Dendritic cell treated with granulocyte-macrophage colony-stimulating factor and Interleukin-4, amounts not matched to agents 40 ng/mL and 50 ng/mL, for 4 days (primary cell): ENCODE measurements at regions not wholly inside any gene's neighbourhood (a gene's known extent, or its start where the extent isn't known, plus 50 kb on each side); places are given as distances from the start of the nearest gene placed in this dataset.

Experiments
- H3K27ac Mint-ChIP-seq: one replicate; pipeline ENCODE4 v1.8.0; 2022; ENCODE audit warnings: mild to moderate bottlenecking, mixed read lengths
- H3K27me3 Mint-ChIP-seq: one replicate; pipeline ENCODE4 v1.8.0; 2022; ENCODE audit warnings: mild to moderate bottlenecking, mixed read lengths
- H3K36me3 Mint-ChIP-seq: one replicate; pipeline ENCODE4 v1.8.0; 2022; ENCODE audit warnings: low read depth, mixed read lengths
- H3K4me1 Mint-ChIP-seq: one replicate; pipeline ENCODE4 v1.8.0; 2022; ENCODE audit warnings: low read depth, mixed read lengths
- H3K4me3 Mint-ChIP-seq: one replicate; pipeline ENCODE4 v1.8.0; 2022; ENCODE audit warnings: mild to moderate bottlenecking, moderate library complexity, mixed read lengths
- H3K9me3 Mint-ChIP-seq: one replicate; pipeline ENCODE4 v1.8.0; 2022; ENCODE audit warnings: mixed read lengths
- intact Hi-C: fragments of 100-400 bp; cut with micrococcal nuclease; formaldehyde crosslinking; loops from one replicate; pipeline ENCODE4 v1.15.0; 2022

GRCh38 chr5:133825631-133826289, 142.7 kb downstream of the C5orf15 start:
- intact Hi-C loops: no loop called here
- no peaks in the 10 kb centered on the region for H3K36me3 Mint-ChIP-seq
- H3K9me3 Mint-ChIP-seq: no peaks in the 10 kb centered on the region
- no peaks in the 10 kb centered on the region for H3K4me1 Mint-ChIP-seq
- H3K4me3 Mint-ChIP-seq: no peak overlapping the region
- peaks cover 17% of the 10 kb centered on the region for H3K27me3 Mint-ChIP-seq
- no peak overlapping the region for H3K27ac Mint-ChIP-seq

DNA sequence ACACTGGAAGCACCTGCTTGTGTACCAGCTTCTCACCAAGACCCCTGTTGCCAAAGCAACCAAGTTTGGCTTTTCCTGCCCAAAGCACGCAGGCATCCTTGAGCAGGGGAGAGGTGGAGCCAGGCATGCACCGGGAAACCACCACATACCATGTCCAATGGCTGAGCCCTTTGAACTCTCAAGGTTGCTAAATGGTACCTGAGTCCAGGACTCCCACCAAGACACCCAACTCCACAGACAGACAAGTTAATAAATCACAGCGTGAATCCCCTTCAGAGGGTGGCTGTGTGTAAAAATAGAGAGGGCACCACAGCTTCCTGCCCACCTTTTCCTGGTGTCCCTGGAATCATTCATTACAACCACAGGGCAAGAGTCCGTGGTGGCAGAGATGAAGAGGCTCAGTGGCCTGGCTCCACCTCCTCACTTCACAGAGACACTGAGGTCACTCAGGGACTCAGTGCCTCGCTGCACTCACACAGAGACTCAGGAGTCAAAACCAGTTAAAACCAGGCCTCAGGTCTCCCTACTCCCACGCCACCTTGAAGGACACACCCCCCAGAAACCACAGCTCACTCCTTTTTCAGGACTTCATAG, 143.7 kb downstream of the C5orf15 start:
- Mint-ChIP-seq H3K27ac (no peak overlapping the region), H3K4me1 (peaks cover 6% of the 10 kb centered on the region), H3K9me3 (no peaks in the 10 kb centered on the region), H3K4me3 (no peak overlapping the region), H3K27me3 (peaks cover 22% of the 10 kb centered on the region), H3K36me3 (no peaks in the 10 kb centered on the region)
- intact Hi-C loops: no loop called here

GRCh38 chr5:133821889-133822288, 146.5 kb downstream of the C5orf15 start:
- Mint-ChIP-seq H3K36me3 (no peaks in the 10 kb centered on the region), H3K9me3 (no peaks in the 10 kb centered on the region), H3K4me1 (peaks cover 30% of the 10 kb centered on the region), H3K27ac (no peak overlapping the region), H3K4me3 (no peak overlapping the region), H3K27me3 (peaks cover 29% of the 10 kb centered on the region)
- intact Hi-C loops: no loop called here

DNA sequence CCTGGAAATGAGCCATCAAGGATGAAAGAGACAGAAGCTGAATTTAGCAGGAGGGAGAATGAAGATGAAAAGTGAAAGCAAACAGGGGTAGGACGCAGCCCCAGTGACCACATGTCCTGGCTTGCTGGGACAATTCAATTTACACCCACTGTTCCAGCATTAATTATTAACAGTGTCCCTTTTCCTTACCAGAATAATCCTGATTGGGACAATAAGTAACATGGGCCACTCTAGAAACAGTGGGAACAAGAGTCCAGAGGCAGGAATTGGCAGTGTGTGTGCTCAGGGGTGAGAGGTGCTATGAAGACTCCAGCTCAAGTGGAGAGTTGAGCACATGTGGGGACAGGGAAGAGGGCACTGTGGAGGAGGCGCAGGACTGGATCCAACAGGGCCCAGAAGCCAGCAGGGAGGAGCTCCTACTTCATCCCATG, 147.1 kb downstream of the C5orf15 start:
- no peaks in the 10 kb centered on the region for H3K9me3 Mint-ChIP-seq
- no peaks in the 10 kb centered on the region for H3K36me3 Mint-ChIP-seq
- H3K4me3 Mint-ChIP-seq: no peak overlapping the region
- peaks cover 31% of the 10 kb centered on the region for H3K27me3 Mint-ChIP-seq
- H3K27ac Mint-ChIP-seq: no peak overlapping the region
- peaks cover 30% of the 10 kb centered on the region for H3K4me1 Mint-ChIP-seq
- intact Hi-C loops: no loop called here

- Mint-ChIP-seq H3K36me3 (no peaks in the 10 kb centered on the region), H3K4me1 (peaks cover 30% of the 10 kb centered on the region), H3K4me3 (no peak overlapping the region), H3K9me3 (no peaks in the 10 kb centered on the region), H3K27ac (no peak overlapping the region), H3K27me3 (peaks cover 31% of the 10 kb centered on the region)
- intact Hi-C loops: no loop called here
These were observed 147.9 kb downstream of the C5orf15 start for GRCh38 chr5:133820507-133820906.

DNA sequence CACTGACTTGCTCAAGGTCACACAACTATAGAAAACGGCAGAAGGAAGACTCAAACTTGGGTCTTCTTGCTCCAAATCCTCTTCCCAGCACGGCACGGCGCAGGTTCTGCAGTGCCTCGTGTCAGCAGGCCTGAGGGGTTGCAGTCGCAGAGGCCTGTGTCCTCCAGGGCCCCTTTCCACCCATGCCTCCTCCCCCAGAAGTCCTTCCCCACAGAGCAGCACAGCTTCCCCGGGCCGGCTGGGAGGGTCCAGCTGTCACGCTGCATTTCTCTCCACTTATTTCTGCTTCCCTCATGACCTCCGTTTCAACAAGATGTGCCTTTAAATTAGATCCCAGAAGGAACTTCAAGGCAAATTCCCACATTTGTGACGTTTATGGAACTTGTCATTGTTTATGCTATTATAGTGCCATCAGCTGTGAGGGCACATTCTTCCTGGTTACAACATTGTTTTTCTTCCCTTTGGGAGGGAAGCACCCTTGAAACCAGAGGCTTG, 148.4 kb downstream of the C5orf15 start:
- Mint-ChIP-seq H3K27me3 (peaks cover 31% of the 10 kb centered on the region), H3K36me3 (no peaks in the 10 kb centered on the region), H3K4me1 (peaks cover 30% of the 10 kb centered on the region), H3K27ac (no peak overlapping the region), H3K4me3 (no peak overlapping the region), H3K9me3 (no peaks in the 10 kb centered on the region)
- intact Hi-C loops: no loop called here

- Mint-ChIP-seq H3K9me3 (no peaks in the 10 kb centered on the region), H3K27me3 (peaks cover 37% of the 10 kb centered on the region)
These were observed 149.4 kb downstream of the C5orf15 start for GRCh38 chr5:133818869-133819600.

DNA sequence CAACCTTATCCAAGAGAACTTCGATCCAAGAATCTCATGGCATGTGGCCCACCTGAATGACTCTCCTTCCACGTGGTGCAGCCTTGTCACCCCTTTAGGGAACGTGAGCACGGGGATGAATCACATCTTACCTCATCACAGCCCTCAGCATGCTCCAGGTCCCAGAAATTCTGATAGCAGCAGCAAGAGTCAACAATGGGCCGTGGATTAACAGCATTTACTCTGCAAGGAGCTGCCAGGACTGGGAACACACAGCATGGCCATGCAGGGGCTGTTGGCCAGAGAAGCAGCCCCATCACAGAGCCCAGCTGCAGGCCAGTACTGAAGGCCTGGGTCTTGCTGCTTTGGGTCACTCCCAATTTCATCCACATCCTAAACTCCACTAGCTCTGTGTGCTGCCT, 150.4 kb downstream of the C5orf15 start:
- intact Hi-C loops: no loop called here
- Mint-ChIP-seq H3K36me3 (no peaks in the 10 kb centered on the region), H3K27me3 (peaks cover 42% of the 10 kb centered on the region), H3K4me1 (peaks cover 30% of the 10 kb centered on the region), H3K9me3 (no peaks in the 10 kb centered on the region), H3K27ac (no peak overlapping the region), H3K4me3 (no peak overlapping the region)

More at GRCh38 chr5:133818869-133819600, 149.4 kb downstream of the C5orf15 start:
- Mint-ChIP-seq H3K4me1 (peaks cover 30% of the 10 kb centered on the region), H3K27ac (peak overlapping the region; percentile 10), H3K36me3 (no peaks in the 10 kb centered on the region), H3K4me3 (no peak overlapping the region)
- intact Hi-C loops: no loop called here

DNA sequence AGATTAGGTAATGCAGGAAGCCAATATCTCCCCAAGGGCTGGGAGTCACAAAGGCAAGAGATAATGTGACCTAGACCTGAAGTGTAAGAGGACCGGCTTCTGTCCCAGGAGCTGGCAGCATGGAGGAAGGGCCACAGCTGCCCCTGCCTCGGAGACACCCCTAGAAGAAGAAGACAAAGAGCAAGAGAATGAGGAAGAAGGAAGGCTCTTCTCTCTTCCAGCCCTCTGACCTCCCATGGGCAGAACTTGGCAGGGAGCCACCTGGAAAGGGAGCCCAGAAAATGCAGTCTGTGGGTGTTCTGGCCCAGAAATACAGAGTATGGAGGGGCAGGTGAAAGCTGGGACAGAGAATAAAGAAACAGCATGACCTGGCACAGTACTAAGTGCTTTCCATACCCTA, 151.0 kb downstream of the C5orf15 start:
- intact Hi-C loops: no loop called here
- H3K27me3 Mint-ChIP-seq: peaks cover 38% of the 10 kb centered on the region
- peaks cover 30% of the 10 kb centered on the region for H3K4me1 Mint-ChIP-seq
- no peaks in the 10 kb centered on the region for H3K9me3 Mint-ChIP-seq
- no peaks in the 10 kb centered on the region for H3K36me3 Mint-ChIP-seq
- H3K27ac Mint-ChIP-seq: no peak overlapping the region
- no peak overlapping the region for H3K4me3 Mint-ChIP-seq

- Mint-ChIP-seq H3K27me3 (peaks cover 37% of the 10 kb centered on the region), H3K9me3 (no peaks in the 10 kb centered on the region), H3K36me3 (no peaks in the 10 kb centered on the region), H3K4me1 (peaks cover 30% of the 10 kb centered on the region), H3K4me3 (no peak overlapping the region), H3K27ac (no peak overlapping the region)
- intact Hi-C loops: no loop called here
These were observed 151.6 kb downstream of the C5orf15 start for GRCh38 chr5:133816791-133817190.

GRCh38 chr5:133814152-133814551, 154.3 kb downstream of the C5orf15 start:
- no peak overlapping the region for H3K4me3 Mint-ChIP-seq
- peaks cover 25% of the 10 kb centered on the region for H3K27me3 Mint-ChIP-seq
- H3K36me3 Mint-ChIP-seq: no peaks in the 10 kb centered on the region
- intact Hi-C loops: no loop called here
- H3K27ac Mint-ChIP-seq: no peak overlapping the region
- H3K9me3 Mint-ChIP-seq: no peaks in the 10 kb centered on the region
- peaks cover 17% of the 10 kb centered on the region for H3K4me1 Mint-ChIP-seq

GRCh38 chr5:133811168-133811567, 157.3 kb downstream of the C5orf15 start:
- no peaks in the 10 kb centered on the region for H3K9me3 Mint-ChIP-seq
- H3K4me3 Mint-ChIP-seq: no peak overlapping the region
- intact Hi-C loops: no loop called here
- H3K27me3 Mint-ChIP-seq: peaks cover 22% of the 10 kb centered on the region
- no peak overlapping the region for H3K27ac Mint-ChIP-seq
- H3K36me3 Mint-ChIP-seq: no peaks in the 10 kb centered on the region
- no peaks in the 10 kb centered on the region for H3K4me1 Mint-ChIP-seq

DNA sequence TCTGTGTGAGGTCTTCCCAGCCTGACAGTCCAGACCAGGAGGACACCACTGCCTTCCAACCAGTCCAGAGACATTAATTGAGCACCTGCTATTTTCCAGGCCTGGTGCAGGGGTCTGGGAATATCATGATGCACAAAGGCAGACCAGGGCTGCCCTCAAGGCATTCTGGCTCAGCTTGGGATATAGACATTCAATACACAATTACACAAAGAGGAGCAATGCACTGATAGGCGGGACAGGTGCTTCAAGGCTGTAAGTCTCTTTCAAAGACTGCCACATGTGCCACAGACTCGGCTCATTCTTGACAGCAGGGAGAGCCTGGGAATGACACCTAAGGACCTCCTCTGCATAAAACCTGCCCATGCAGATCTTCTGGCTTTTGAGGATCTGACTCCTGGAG, 158.6 kb downstream of the C5orf15 start:
- Mint-ChIP-seq H3K27me3 (peaks cover 26% of the 10 kb centered on the region), H3K9me3 (no peaks in the 10 kb centered on the region), H3K36me3 (no peaks in the 10 kb centered on the region), H3K4me3 (no peak overlapping the region), H3K4me1 (no peaks in the 10 kb centered on the region), H3K27ac (no peak overlapping the region)
- intact Hi-C loops: no loop called here

DNA sequence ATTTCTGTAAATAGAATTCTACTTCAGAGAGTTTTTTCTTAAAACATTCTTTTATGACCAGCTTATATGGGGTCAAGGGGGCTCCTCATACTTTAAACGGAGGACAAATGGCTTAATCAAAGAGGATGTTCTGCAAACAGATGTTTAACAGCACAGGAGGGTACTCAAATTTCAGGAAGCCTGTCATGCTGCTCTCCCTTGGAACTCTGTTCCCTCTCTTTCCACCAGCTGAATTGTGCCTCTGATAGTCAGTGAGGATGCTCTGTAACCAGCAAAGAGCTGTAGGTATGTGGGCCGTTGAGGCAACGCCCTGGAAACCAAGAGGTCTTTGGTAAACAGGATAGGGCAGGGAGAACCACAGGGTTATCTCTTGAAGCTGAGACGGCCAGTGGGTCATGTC, 161.1 kb downstream of the C5orf15 start:
- no peaks in the 10 kb centered on the region for H3K9me3 Mint-ChIP-seq
- no peaks in the 10 kb centered on the region for H3K36me3 Mint-ChIP-seq
- intact Hi-C loops: no loop called here
- H3K4me1 Mint-ChIP-seq: no peaks in the 10 kb centered on the region
- H3K27ac Mint-ChIP-seq: no peak overlapping the region
- H3K4me3 Mint-ChIP-seq: no peak overlapping the region
- H3K27me3 Mint-ChIP-seq: peaks cover 12% of the 10 kb centered on the region
